OCI-LY7 (cell line): ENCODE measurements at regions not wholly inside any gene's neighbourhood (a gene's known extent, or its start where the extent isn't known, plus 50 kb on each side); places are given as distances from the start of the nearest gene placed in this dataset.

Source experiments
- BruUV-seq: library from RNA; stranded (reverse); fragments of 400-500 nt; replicated peaks from 2 replicates; lab custom pipeline; 2021; lab: Mats Ljungman, UMichigan
- CTCF ChIA-PET: fragments of 300-600 bp; sonication (Branson Sonifier 250); formaldehyde crosslinking; loops from one replicate; lab custom pipeline; 2022; ENCODE audit warnings: antibody characterized with exemption; ENCODE audit not compliant: unreplicated experiment; lab: Charles Lee
- POLR2A ChIA-PET: fragments of 300-600 bp; sonication (Branson Sonifier 250); formaldehyde crosslinking; loops from one replicate; lab custom pipeline; 2022; ENCODE audit warnings: antibody characterized with exemption; lab: Charles Lee
- DNase-seq: peaks from one replicate; pipeline ENCODE4 v3.0.0-alpha.2; 2015; ENCODE audit warnings: low spot score
- H2AFZ ChIP-seq: fragments of 200-600 bp; sonication (generic), shearing (Covaris generic); 2 replicates; pipeline ENCODE4 v1.6.1; 2014; ENCODE audit warnings: mild to moderate bottlenecking, antibody characterized with exemption, low read length, moderate library complexity
- H3K27ac ChIP-seq: fragments of 200-600 bp; sonication (generic); 2 replicates; pipeline ENCODE4 v1.5.1; 2014; ENCODE audit warnings: mixed run types, low read depth, mild to moderate bottlenecking, moderate library complexity, low read length, inconsistent platforms; ENCODE audit not compliant: poor library complexity, severe bottlenecking
- H3K36me3 ChIP-seq: fragments of 200-600 bp; sonication (generic); 2 replicates; pipeline ENCODE4 v1.6.1; 2014; ENCODE audit warnings: mild to moderate bottlenecking, antibody characterized with exemption, low read length, moderate library complexity, mixed read lengths; ENCODE audit not compliant: insufficient read depth
- H3K4me1 ChIP-seq: fragments of 200-600 bp; sonication (generic); 2 replicates; pipeline ENCODE4 v1.5.1; 2014; ENCODE audit warnings: mild to moderate bottlenecking, low read length; ENCODE audit not compliant: insufficient read depth, poor library complexity, severe bottlenecking
- H3K4me2 ChIP-seq: fragments of 200-600 bp; sonication (generic); 2 replicates; pipeline ENCODE4 v1.6.1; 2014; ENCODE audit warnings: mild to moderate bottlenecking, low read length
- H3K4me3 ChIP-seq: fragments of 200-600 bp; sonication (generic); 2 replicates; pipeline ENCODE4 v1.5.1; 2014; ENCODE audit warnings: mild to moderate bottlenecking, low read depth, low read length; ENCODE audit not compliant: poor library complexity, severe bottlenecking
- H3K79me2 ChIP-seq: fragments of 200-600 bp; sonication (generic); 2 replicates; pipeline ENCODE4 v1.6.1; 2016; ENCODE audit warnings: low read depth, mild to moderate bottlenecking, low read length, moderate library complexity, mixed read lengths; ENCODE audit not compliant: insufficient read depth
- H3K9me2 ChIP-seq: fragments of 200-600 bp; sonication (generic); 2 replicates; pipeline ENCODE4 v1.6.1; 2016; ENCODE audit warnings: mild to moderate bottlenecking, low read length, mixed read lengths; ENCODE audit not compliant: insufficient read depth
- H3K9me3 ChIP-seq: fragments of 200-600 bp; sonication (generic); 2 replicates; pipeline ENCODE4 v1.6.1; 2014; ENCODE audit warnings: mild to moderate bottlenecking, mixed run types, low read length, mixed read lengths
- H4K20me1 ChIP-seq: fragments of 200-600 bp; sonication (generic); 2 replicates; pipeline ENCODE4 v1.6.1; 2014; ENCODE audit warnings: mild to moderate bottlenecking, antibody characterized with exemption, low read length, moderate library complexity, mixed read lengths; ENCODE audit not compliant: insufficient read depth
- CTCF ChIP-seq: fragments of 200-600 bp; sonication (generic); conservative IDR thresholded peaks from 2 replicates; pipeline ENCODE4 v1.5.1; 2014; ENCODE audit warnings: mild to moderate bottlenecking, antibody characterized with exemption, low read length, moderate library complexity, mixed read lengths
- EZH2phosphoT487 ChIP-seq: fragments of 200-600 bp; sonication (generic); IDR thresholded peaks from 2 replicates; pipeline ENCODE4 v1.6.1; 2018; ENCODE audit warnings: low read depth, borderline replicate concordance, mild to moderate bottlenecking, mixed run types, antibody characterized with exemption, low read length, moderate library complexity, mixed read lengths
- intact Hi-C: fragments of 100-400 bp; cut with micrococcal nuclease; formaldehyde crosslinking; loops from one replicate; pipeline ENCODE4 v1.10.0; 2022; ENCODE audit not compliant: unreplicated experiment

- BruUV-seq, result no TSS peak
- no peak for TF ChIP-seq EZH2phosphoT487
- TF ChIP-seq CTCF, result no peak
- Histone ChIP-seq H3K36me3 (no peaks in the 10 kb centered on the region), H3K79me2 (no peaks in the 10 kb centered on the region), H4K20me1 (no peaks in the 10 kb centered on the region), H3K4me2 (no peak overlapping the region), H3K4me1 (no peaks in the 10 kb centered on the region), H3K9me2 (no peaks in the 10 kb centered on the region), H3K4me3 (no peak overlapping the region), H2AFZ (no peak overlapping the region), H3K9me3 (no peaks in the 10 kb centered on the region), H3K27ac (no peak overlapping the region)
- intact Hi-C loops, result no loop called here
- CTCF ChIA-PET, result no interaction called here
- POLR2A ChIA-PET, result no interaction called here
- no peak for DNase-seq
Measured at GRCh38 chr2:129779783-129780182, 199.7 kb upstream of the RAB6C start.

GRCh38 chr2:129780316-129781270 lies 198.9 kb upstream of the RAB6C start:
- POLR2A ChIA-PET, result interaction anchor here (0.8 kb wide), 1 partner anchor 692 kb away, joined by 3 read pairs; no protein-coding TSS in a partner anchor
- intact Hi-C loops, result no loop called here
- no peak overlapping the region for H2AFZ ChIP-seq
- no peak overlapping the region for H3K4me3 ChIP-seq
- no peak overlapping the region for H3K4me2 ChIP-seq
- H3K4me1 ChIP-seq, result no peaks in the 10 kb centered on the region
- no peaks in the 10 kb centered on the region for H3K79me2 ChIP-seq
- TF ChIP-seq EZH2phosphoT487 (no peak), CTCF (no peak)
- no peaks in the 10 kb centered on the region for H4K20me1 ChIP-seq
- H3K9me2 ChIP-seq, result no peaks in the 10 kb centered on the region
- H3K27ac ChIP-seq, result no peak overlapping the region
- CTCF ChIA-PET, result no interaction called here
- no peaks in the 10 kb centered on the region for H3K9me3 ChIP-seq
- H3K36me3 ChIP-seq, result no peaks in the 10 kb centered on the region
- BruUV-seq, result no TSS peak
- no peak for DNase-seq
